ACHN (cell line): ENCODE measurements at regions not wholly inside any gene's neighbourhood (a gene's known extent, or its start where the extent isn't known, plus 50 kb on each side); places are given as distances from the start of the nearest gene placed in this dataset.

Experiments used
- DNase-seq: peaks from one replicate; pipeline ENCODE4 v3.0.0-alpha.2; 2015
- in situ Hi-C: cut with HindIII; loops from 2 replicates; pipeline ENCODE4 v1.10.0; 2017; ENCODE audit warnings: low sequenced_read_pairs, low pct_ligation_motif_present, low pct_unique_long_range_greater_than_20kb

DNA sequence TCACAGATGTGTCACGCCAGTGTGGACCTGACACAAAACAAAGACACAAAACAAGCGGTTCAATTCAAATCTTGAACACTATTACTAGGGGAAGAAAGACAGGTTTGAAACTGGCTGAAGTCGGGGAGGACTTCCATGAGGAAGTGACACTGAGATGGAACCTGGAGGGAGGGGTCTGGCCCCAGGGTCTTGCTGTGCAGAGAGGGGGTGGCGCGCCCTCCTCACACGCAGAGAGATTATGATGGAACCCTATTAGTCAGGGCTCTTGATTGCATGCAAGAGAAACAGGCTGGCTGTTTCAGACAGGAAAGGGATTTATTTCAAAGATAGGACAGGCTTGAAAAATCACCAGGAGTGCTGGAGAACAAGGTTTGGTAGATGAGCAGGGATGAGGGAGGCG, 363.6 kb upstream of the HS6ST1 start:
- in situ Hi-C loops, result no loop called here

DNA sequence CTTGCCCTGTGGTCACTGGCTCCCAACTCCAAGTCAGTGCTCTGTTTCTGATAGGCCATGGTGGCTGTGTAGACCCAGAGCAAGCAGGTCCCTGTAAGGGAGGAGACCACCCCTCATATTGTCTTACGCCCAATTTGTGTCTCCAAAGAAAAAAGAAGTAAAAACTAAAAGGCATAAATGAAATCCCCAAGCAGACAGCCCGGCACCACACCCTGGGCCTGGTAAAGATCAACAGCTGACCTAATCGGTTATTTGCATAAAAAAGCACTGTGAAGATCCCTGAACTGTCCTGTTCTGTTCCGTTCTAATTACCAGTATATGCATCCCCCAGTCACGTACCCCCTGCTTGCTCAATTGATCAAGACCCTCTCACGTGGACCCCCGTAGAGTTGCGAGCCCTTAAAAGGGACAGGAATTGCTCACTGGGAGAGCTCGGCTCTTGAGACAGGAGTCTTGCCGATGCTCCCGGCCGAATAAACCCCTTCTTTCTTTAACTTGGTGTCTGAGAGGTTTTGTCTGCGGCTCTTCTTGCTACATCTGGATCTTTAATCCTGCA, 364.1 kb upstream of the HS6ST1 start:
- in situ Hi-C loops, result no loop called here
- no peak for DNase-seq

More for the DNA sequence above, 363.6 kb upstream of the HS6ST1 start:
- DNase-seq, result no peak

DNA sequence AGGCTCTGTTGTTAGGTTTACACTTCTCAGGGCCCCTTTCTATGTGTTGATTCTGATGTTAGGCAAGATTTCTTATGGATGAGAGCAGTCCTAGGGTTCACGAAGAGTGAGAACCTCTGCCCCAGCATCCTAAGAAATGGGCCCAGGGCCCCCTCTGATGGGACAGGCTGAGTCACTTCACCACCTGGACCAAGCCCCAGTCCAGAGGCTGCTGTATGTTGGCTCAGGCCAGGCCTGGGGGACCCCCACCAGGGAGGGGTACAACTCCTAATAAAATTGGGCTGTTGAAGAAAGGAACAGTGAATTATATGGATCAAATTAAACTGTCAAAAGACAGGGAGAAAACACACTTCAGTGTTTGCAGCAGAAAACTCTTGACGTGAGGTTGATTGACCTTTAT, 365.9 kb upstream of the HS6ST1 start:
- DNase-seq, result no peak
- in situ Hi-C loops, result no loop called here

- in situ Hi-C loops, result no loop called here
- DNase-seq, result no peak
Measured at GRCh38 chr2:128685841-128686496, 367.3 kb upstream of the HS6ST1 start.

DNA sequence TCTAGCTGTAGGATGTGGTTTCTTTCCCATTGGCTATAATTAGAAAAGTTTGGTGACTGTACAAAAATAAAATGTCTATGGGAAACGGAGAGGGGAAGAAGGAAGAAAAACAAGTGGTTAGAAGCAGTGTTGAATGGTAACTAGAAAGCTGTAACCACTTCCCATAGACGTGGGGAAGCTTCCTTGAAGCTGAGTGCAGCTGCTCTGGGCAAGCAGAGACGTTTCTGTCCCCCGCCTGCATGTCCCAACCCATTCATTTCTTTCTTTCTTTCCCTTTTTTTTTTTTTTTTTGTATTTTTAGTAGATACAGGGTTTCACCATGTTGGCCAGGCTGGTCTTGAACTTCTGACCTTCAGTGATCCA, 367.8 kb upstream of the HS6ST1 start:
- no peak for DNase-seq
- in situ Hi-C loops, result no loop called here

- no peak for DNase-seq
- in situ Hi-C loops, result no loop called here
Measured at GRCh38 chr2:128686881-128687555, 368.4 kb upstream of the HS6ST1 start.

DNA sequence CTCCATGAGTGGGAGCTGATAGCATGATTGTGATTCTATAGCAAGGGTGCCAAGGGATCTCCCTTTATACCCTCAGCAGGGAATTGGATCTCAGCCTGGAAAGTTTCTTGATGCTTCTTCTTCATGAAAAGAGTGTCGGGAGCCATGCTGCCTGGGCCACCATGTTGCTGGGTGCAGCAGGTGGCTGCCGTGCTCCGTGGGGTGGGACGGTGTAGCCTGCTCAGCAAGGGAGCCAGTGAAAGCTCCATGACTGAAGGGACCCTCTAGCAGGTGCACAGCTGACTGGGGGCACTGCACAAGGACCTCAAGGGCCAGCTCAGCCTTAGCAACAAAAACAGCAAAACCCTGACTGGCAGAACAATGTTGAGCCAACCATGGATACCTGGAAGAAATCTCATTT, 368.9 kb upstream of the HS6ST1 start:
- no peak for DNase-seq
- in situ Hi-C loops, result no loop called here

DNA sequence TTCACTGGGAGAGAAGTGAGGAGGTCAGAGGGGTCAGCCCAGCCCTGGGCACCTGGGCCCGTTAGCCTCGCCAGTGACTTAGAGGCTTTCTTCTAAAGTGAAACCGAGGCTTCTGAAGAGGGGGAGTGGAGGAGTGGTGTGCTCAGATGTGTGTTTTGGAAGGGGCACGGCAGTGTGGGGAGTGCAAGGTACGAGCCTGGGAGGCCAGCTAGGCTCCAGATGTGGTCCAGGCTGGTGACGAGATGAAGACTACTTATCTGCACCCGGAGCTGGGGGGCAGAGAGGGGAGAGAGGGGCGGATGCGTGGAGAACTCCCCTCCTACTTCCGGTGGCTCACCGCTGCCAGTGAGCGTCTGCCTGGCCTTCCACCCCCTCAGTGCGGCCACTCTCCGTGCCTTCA, 371.3 kb upstream of the HS6ST1 start:
- no peak for DNase-seq
- in situ Hi-C loops, result no loop called here

DNA sequence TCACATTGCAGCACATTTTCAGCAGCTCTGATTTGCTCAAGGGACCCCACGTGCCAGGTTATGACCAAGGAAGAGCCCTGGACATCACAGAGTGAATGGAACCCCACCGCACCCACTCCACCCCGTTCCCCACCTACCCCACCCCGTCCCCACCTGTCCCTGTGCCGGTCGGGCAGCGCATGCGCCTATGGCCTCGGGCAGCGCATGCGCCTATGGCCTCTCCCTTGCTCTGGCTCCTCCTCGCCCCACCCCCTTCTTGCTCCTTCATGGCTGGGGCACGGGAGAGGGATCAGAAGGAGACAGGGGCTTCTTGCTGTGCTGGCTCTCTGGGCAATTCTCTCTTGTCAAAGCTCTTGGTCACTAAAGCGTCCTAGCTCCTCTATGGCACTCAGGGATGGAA, 371.8 kb upstream of the HS6ST1 start:
- DNase-seq, result no peak
- in situ Hi-C loops, result no loop called here

DNA sequence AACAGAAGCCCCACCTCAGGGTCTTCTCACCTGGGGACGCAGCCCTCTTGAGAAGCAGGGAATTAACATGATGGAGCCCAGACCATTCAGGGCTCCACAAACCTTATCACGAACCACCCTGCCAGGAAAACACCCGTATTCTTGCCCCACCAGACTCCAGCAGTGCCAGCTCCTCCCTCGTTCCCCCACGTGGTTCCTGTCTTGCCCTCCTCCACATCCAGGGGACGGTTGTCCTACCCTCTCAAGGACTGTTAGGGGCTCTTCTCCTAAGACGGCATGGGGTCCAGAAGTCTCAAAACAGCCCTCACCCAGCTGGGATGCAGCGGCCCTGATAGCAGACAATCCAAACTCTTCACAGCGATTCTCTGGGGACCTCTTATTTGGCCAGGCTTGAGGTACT, 372.2 kb upstream of the HS6ST1 start:
- DNase-seq, result no peak

DNA sequence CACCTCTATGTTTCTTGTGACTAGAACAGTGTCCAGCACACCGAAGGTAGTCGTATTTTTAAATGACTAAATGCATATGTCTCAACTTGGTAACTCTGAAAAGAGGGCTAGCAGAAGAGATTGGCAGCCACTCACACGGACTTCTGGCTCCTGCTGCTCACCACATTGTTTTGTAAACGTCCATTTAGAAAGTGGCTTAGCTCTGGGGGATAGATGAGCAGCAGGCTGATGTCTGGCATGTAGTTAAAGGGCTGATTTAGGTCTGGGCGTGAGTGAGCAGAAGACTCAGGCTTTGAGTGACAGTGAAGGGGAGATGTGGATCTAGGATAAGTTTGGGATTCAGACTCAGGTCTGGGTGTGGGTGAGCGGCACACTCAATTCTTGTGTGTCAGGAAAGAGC, 372.9 kb upstream of the HS6ST1 start:
- no peak for DNase-seq
- in situ Hi-C loops, result no loop called here

More for the DNA sequence above, 372.2 kb upstream of the HS6ST1 start:
- in situ Hi-C loops, result no loop called here

- in situ Hi-C loops, result no loop called here
- no peak for DNase-seq
Measured at GRCh38 chr2:128692895-128693742, 374.5 kb upstream of the HS6ST1 start.

DNA sequence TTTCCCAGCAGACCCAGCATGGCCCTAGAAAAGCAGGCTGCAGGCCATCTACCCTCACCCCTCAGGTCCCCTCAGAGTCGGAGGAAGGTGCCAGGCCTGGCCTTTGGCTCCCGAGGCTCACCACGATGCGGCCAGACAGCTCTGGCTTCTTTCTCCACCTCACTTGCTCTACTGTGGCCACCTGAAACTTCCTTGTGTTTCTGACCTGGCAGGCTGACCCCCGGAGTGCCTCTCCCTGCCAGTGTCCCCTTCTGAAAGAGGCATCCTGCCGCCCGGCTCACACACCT, 375.0 kb upstream of the HS6ST1 start:
- DNase-seq, result no peak
- in situ Hi-C loops, result no loop called here

- in situ Hi-C loops, result no loop called here
- DNase-seq, result no peak
Measured at GRCh38 chr2:128695646-128696220, 377.1 kb upstream of the HS6ST1 start.

DNA sequence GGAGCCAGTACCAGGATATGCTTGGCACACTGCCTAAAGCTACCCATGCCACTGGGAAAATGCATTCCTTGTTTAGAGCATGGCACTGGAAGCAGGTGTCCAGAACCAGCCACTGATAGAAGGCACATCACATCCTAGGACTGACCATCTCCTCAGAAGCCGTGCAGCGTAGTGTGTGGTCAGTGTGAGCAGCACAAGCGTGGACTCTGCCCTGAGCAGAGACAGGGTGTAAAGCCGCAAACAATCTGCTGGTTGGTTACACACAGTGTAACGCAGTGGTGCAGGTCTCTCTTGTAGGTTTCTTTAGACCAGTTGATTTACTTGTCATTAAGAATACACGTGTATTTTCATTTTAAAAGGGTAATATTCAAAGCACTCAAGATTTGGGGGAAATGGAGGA, 377.8 kb upstream of the HS6ST1 start:
- DNase-seq, result no peak
- in situ Hi-C loops, result no loop called here

DNA sequence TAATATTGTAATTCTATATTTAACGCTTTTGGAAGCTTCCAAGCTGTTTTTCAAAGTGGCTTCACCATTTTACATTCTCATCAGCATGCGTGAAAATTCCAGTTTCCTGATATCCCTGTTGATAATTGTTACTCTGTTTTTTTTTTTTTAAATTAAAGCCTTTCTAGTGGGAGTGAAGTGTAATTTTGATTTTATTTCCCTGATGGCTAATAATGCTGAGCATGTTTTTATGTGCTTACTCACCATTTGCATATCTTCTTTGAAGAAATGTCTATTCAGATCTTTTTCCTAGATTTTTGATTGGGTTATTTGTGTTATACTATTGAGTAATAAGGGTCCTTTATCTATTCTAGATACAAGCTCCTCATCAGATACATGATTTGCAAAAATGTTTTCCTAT, 382.8 kb upstream of the HS6ST1 start:
- DNase-seq, result no peak
- in situ Hi-C loops, result no loop called here

- in situ Hi-C loops, result no loop called here
- DNase-seq, result no peak
Measured at GRCh38 chr2:128702616-128703015, 383.9 kb upstream of the HS6ST1 start.

DNA sequence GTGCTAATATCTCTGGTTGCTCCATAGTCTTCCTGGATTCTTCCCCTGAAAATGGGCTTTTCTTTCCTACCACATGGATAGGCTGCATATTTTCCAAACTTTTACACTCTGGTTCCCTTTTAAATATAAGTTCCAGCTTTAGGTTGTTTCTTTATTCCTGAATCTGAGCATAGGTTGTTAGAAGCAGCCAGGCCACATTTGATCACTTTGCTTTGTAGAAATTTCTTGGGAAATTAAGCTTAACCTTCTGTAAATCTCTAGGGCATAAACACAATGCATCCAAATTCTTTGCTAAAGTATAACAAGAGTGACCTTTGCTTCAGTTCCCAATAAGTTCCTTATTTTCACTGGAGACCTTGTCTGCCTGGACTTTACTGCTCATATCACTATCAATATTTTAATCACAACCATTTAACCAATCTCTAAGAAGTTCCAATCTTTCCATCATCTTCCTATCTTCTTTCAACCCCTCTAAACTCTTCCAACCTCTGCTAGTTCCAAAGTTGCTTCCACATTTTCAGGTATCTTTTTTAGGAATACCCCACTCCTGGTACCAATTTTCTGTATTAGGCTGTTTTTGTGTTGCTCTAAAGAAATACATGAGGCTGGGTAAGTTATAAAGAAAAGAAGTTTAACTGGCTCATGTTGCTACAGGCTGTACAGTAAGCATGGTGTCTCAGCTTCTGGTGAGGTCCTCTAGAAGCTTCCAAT, 389.6 kb upstream of the HS6ST1 start:
- in situ Hi-C loops, result no loop called here
- no peak for DNase-seq

- no peak for DNase-seq
- in situ Hi-C loops, result no loop called here
Measured at GRCh38 chr2:128710242-128710641, 391.6 kb upstream of the HS6ST1 start.
